ENCODE measurements at regions not wholly inside any gene's neighbourhood (a gene's known extent, or its start where the extent isn't known, plus 50 kb on each side); places are given as distances from the start of the nearest gene placed in this dataset.
"Not testable (repeated sequence)": the region's sequence is repeated elsewhere in the genome, so short reads cannot be mapped to it uniquely, and the experiment has no call there.

DNA sequence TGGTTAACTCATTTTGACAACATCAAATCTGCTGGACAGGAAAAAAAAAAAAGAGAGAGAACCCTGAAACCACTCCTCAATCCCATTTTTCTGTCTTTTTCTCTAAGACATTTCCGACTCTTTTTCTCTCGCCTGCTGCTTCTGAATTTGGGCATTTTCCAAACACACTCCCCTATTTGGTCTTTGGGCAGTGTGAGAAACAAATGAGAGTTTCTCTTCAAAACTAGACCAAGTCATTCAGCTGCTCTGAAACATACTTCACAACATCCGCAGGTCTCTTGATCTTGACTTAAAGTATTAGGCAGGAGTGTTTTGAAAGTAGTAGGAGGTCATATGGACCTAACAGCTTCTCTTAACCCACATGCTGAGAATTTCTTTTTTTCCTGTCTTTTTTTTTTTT lies 364.8 kb upstream of the ESRRG start:
- no peak for FAIRE-seq

DNA sequence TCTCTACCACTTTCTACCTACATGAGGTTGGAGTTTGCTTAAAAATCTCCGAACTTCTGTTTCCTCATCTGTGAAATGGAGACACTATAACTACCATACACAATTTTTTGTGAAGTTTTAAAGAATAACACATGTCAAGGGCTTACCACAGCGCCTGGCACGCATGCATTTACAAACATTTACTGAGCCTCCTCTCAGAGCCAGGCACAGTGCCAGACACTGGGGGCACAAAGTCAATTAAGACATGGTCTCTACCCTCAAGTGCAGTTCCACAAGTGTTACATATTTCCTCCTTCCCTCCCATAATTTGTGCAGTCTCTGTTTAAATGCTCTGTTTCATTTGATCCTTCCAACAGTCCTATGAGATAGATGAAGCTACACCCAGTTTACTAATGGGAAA lies 356.4 kb upstream of the ESRRG start:
- FAIRE-seq, result no peak

- no peak for FAIRE-seq
Observed at GRCh38 chr1:217078959-217079358, 355.7 kb upstream of the ESRRG start.

DNA sequence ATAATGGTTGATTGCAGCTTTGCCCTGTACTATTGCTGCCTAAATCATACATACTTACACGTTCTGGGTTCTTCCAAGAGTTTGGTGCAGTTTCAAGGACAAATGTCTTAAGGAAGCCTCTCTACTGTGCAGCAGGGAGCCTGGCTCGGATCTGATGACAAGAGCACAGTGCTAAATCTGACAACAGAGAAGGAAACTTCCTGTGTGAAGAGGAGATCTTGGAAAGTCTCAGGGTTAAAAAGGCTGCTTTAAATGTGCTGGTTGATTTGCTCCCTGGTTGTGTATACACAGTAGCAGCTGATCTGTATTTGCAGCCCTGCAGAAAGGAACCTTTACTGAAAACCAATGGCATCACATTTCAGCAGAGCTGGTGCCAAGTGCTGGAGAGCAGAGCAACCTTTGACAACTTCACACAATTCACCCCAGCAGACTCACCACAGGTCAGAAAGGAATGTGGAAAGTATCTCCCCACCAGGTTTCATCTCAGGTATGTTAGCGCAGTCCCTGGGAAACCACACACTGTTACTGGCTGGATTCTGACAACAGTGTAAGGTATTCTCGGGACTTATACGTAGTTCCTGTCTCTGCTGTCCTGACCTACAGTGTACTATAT lies 355.0 kb upstream of the ESRRG start:
- no peak for FAIRE-seq

- no peak for FAIRE-seq
Observed at GRCh38 chr1:217077426-217077825, 354.2 kb upstream of the ESRRG start.

DNA sequence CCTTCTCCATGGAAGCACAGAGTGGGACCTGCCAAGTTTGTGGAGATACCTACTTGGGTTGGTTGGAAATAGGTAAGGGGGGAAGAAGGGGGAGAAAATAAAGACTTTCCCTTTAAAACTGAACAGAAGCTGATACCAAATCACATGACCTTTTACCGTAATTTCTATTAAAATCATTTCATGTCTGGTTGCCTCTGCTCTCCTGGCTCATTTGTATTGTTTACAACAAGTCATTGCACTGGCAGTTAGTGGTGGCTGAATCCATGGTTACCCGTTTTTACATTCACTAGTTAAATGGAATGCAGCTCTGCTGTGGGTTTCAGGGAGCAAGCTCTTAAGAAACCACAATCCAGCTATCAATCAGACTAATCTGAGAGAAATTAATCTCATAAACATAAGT lies 353.7 kb upstream of the ESRRG start:
- no peak for FAIRE-seq

- FAIRE-seq, result no peak
Observed at GRCh38 chr1:217072926-217073325, 349.7 kb upstream of the ESRRG start.

- FAIRE-seq, result no peak
Observed at GRCh38 chr1:217067642-217068041, 344.4 kb upstream of the ESRRG start.

- no peak for FAIRE-seq
Observed at GRCh38 chr1:217066794-217067193, 343.6 kb upstream of the ESRRG start.

- no peak for FAIRE-seq
Observed at GRCh38 chr1:217063172-217063908, 340.1 kb upstream of the ESRRG start.

DNA sequence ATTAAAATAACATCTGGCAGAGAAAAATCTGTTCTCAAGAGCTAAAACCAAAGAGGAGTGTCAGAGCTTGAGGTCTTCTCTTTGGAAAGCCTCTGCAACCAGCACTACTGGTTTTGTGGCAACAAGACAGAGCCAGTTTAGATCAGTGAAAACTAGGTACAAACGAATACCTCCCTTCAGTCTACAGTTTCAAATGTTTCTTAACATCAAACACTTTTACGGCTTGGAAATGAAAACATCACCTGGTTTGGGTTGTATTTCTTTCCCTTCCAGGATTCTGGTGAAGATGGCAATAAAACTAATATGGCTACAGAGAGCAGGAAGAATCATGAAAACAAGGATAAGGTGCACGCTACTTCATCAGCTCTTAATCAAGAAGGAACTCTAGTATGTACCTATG lies 339.4 kb upstream of the ESRRG start:
- no peak for FAIRE-seq

GRCh38 chr1:217059401-217059800 lies 336.2 kb upstream of the ESRRG start:
- FAIRE-seq, result no peak

DNA sequence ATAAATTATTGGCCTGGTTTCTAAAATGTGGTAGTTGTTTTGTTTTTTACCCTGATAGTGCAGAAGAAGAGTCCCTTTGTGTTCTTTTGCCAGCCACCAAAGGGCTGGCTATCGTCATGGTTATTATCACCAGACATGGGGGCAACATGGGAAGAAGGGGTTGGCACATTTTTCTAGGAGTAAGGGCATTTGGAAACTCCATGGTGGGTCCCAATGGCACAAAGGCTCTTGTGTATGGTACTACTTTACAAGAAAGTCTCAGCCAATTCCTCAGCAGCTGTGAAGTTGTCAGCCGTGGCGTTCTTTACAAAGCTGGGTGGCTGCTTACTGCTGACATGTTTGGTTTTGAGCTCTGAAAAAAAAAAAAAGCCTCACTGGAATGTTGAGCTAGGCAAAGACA lies 330.4 kb upstream of the ESRRG start:
- no peak for FAIRE-seq

- no peak for FAIRE-seq
Observed at GRCh38 chr1:217052626-217053025, 329.4 kb upstream of the ESRRG start.

DNA sequence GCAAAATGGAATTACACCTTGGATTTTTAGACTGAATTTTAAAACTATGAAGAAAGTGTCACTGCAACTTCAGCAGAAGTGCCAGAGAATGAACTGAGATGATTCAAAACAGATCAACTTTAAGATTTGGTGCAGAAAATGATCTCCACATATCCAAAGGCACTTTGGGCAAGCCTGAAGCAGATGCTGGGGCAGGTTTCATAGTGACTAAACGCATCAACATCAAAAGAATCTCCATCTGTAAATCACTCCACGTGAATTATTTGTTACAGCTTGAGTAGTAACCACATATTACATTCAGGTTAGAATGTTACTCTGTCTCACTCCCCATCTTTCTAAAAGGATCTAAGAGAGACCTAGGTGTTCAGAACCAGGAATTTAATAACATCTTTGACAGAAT lies 329.0 kb upstream of the ESRRG start:
- no peak for FAIRE-seq

- FAIRE-seq, result no peak
Observed at GRCh38 chr1:217049721-217050120, 326.5 kb upstream of the ESRRG start.

DNA sequence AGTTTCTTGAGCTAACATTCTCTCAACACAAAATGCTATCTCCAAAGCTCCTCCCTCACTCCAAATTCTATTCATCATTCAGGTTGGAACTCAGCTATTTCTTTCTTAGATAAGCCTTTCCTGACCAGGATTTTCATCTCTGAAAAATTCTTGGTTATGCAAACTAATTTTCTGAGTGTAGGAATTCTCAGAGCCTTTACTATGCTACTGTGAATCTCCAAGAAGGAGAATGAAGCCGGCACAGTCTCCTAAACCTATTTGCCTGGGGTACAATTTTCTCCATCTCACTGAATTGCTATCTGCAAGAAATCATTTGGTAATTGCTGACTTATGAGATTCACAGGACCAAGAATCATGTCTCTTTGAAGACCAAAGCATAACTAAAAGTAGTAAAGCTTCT lies 325.9 kb upstream of the ESRRG start:
- no peak for FAIRE-seq

GRCh38 chr1:217048104-217048707 lies 325.0 kb upstream of the ESRRG start:
- FAIRE-seq, result no peak

DNA sequence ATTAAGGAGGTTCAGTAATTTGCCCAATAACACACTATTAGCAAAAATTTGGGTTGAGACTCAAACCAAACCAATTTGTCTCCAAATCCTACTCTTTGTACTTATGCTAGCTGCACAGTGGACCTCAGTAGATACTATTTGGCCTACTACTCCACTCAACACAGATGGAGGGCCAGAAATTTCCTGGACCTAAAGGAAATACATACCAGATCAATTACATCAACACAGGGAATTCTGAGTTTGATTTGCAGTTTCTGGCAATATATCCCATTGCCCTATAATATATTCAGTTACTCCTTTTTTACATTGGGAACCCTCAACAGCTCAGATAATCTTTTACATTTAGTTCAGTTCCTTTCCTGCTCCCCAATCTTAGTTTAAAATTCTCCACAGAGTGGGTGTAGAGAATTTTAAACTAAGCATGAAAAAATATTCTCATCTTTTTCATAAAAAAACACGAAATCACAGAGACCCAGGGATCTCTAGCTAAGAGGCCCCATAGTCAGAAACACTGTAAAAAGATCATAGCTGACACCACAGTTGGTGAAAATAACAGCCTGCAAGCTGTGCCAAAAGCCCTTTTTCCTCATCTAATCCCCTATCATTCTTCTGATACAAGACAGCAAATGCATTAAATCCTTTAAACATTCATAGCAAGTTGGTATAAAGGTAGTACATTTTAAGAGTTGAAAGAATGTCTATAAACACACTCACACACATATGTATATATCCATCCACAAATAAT lies 317.7 kb upstream of the ESRRG start:
- no peak for FAIRE-seq

DNA sequence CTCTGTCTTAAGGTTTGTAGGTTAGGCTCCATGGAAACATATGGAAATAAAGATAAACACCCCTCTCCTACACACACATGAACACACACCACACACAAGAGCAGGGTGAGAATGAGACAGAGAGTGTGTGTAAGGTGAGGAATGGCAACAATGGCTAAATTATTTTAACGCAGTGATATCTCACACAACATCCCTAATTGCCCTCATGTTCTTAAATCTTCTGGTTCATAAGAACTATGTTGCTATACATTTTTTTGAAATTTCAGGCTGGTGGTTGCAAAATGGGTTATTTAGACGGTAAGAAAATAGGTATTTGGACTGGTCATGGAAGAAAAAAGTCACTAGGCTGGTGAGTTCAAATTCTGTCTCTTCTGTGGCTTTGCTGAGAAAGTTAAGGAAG lies 316.7 kb upstream of the ESRRG start:
- no peak for FAIRE-seq

GRCh38 chr1:217039139-217039538 lies 315.9 kb upstream of the ESRRG start:
- FAIRE-seq, result not testable (repeated sequence)

DNA sequence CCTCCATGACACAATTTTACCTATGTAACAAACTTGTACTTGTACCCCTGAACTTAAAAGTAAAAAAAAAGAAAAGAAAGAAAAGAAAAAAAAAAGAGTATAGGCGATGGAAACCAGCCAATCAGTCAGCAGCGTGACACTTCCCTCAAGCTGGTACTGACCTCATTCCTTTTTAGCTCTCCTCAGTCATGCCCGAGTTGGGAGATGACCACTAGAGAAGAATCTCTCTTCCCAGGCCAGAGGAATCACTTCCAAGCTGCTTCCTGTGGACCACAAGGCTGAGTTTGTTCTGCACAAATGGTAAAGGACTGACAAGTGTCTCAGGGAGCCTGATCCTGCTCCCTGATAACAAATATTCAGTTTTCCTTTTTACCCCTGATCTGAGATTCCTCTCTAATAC lies 313.5 kb upstream of the ESRRG start:
- FAIRE-seq, result no peak

DNA sequence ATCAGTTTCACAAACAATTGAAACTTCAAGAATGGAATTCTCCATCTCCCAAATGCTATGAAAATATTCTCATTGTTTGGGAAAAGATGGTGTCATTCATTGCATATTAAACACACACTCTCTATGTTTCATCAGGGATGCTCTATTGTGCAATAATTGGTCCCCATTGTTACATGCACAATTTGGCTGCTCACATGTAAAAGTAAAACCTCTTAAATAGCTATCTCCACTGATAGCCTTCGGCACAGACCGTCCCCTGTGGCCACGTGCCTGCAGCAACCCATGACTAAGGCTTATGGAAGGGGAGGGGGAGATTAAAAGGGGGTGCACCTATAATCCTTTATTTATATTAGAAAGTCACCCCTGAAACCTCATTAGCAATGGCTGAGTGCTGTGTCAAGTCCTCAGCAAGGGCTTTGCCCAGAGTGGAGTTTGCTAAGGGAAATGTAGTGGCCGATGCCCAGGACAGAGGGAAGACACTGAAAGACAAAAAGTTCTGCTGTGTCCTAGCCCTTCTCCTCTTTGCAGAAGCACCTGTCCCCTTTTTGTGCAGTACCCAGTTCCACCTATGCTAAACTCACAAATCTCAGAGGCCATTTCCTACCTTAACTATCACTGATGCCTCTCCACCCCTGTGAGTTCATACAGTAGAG lies 309.6 kb upstream of the ESRRG start:
- no peak for FAIRE-seq
